MCF 10A (cell line): ENCODE measurements at regions not wholly inside any gene's neighbourhood (a gene's known extent, or its start where the extent isn't known, plus 50 kb on each side); places are given as distances from the start of the nearest gene placed in this dataset.

ENCODE experiments used
- BruUV-seq: library from RNA; stranded (reverse); fragments of 400-500 nt; replicated peaks from 2 replicates; lab custom pipeline; 2021; lab: Mats Ljungman, UMichigan
- CTCF ChIA-PET: fragments of 300-600 bp; sonication (Branson Sonifier 250); formaldehyde crosslinking; extraction: SDS; loops from one replicate; lab custom pipeline; 2021; ENCODE audit warnings: antibody characterized with exemption, inconsistent platforms; lab: Yijun Ruan, JAX
- POLR2A ChIA-PET: fragments of 300-600, 350-650 bp; sonication (Branson Sonifier 250); formaldehyde crosslinking; extraction: SDS; loops from one replicate; lab custom pipeline; 2020; ENCODE audit warnings: antibody characterized with exemption, inconsistent platforms; lab: Yijun Ruan, JAX
- DNase-seq: peaks from one replicate; pipeline ENCODE4 v3.0.0-alpha.2; 2018; ENCODE audit not compliant: unreplicated experiment
- H3K27ac Mint-ChIP-seq: one replicate; pipeline ENCODE4 v1.8.0; 2022; ENCODE audit warnings: mild to moderate bottlenecking, low read depth, mixed read lengths; ENCODE audit not compliant: unreplicated experiment
- H3K27me3 Mint-ChIP-seq: one replicate; pipeline ENCODE4 v1.8.0; 2022; ENCODE audit warnings: mixed read lengths; ENCODE audit not compliant: insufficient read depth, unreplicated experiment
- H3K36me3 Mint-ChIP-seq: one replicate; pipeline ENCODE4 v1.8.0; 2022; ENCODE audit warnings: mild to moderate bottlenecking, moderate library complexity, mixed read lengths; ENCODE audit not compliant: insufficient read depth, unreplicated experiment
- H3K4me1 Mint-ChIP-seq: one replicate; pipeline ENCODE4 v1.8.0; 2022; ENCODE audit warnings: mixed read lengths; ENCODE audit not compliant: insufficient read depth, unreplicated experiment
- H3K4me3 Mint-ChIP-seq: one replicate; pipeline ENCODE4 v1.8.0; 2022; ENCODE audit warnings: mild to moderate bottlenecking, moderate library complexity, mixed read lengths; ENCODE audit not compliant: unreplicated experiment
- H3K9me3 Mint-ChIP-seq: one replicate; pipeline ENCODE4 v1.8.0; 2022; ENCODE audit warnings: mixed read lengths; ENCODE audit not compliant: unreplicated experiment
- CTCF ChIP-seq: fragments of 200-600 bp; IDR thresholded peaks from one replicate; pipeline ENCODE4 v1.8.0; 2022; ENCODE audit warnings: antibody characterized with exemption, mild to moderate bottlenecking; ENCODE audit not compliant: unreplicated experiment
- intact Hi-C: fragments of 100-400 bp; cut with micrococcal nuclease; formaldehyde crosslinking; loops from 2 replicates; pipeline ENCODE4 v1.14.1; 2022

GRCh38 chr4:18636001-18636585 lies 614.5 kb upstream of the LCORL start:
- CTCF ChIA-PET = no interaction called here
- Mint-ChIP-seq H3K27ac (no peak overlapping the region), H3K36me3 (no peaks in the 10 kb centered on the region), H3K9me3 (no peaks in the 10 kb centered on the region), H3K4me1 (peaks cover 7% of the 10 kb centered on the region), H3K4me3 (no peak overlapping the region), H3K27me3 (no peaks in the 10 kb centered on the region)
- no peak for DNase-seq
- BruUV-seq = no TSS peak
- intact Hi-C loops = no loop called here
- TF ChIP-seq CTCF = no peak
- POLR2A ChIA-PET = interaction anchor here (0.7 kb wide), 1 partner anchor 220 kb away, joined by 3 read pairs; no protein-coding TSS in a partner anchor

- no peaks in the 10 kb centered on the region for H3K27me3 Mint-ChIP-seq
- DNase-seq = no peak
- TF ChIP-seq CTCF = no peak
- BruUV-seq = no TSS peak
- H3K4me1 Mint-ChIP-seq = peaks cover 7% of the 10 kb centered on the region
- ChIA-PET CTCF (interaction anchor here (0.9 kb wide), 1 partner anchor 41 kb away, joined by 3 read pairs; no protein-coding TSS in a partner anchor), POLR2A (no interaction called here)
- no peak overlapping the region for H3K27ac Mint-ChIP-seq
- intact Hi-C loops = no loop called here
- H3K9me3 Mint-ChIP-seq = no peaks in the 10 kb centered on the region
- H3K4me3 Mint-ChIP-seq = no peak overlapping the region
- no peaks in the 10 kb centered on the region for H3K36me3 Mint-ChIP-seq
Measured at GRCh38 chr4:18635531-18635930, 614.0 kb upstream of the LCORL start.

GRCh38 chr4:18631586-18631985 lies 610.0 kb upstream of the LCORL start:
- ChIA-PET CTCF (interaction anchor here (0.7 kb wide), 1 partner anchor 807 kb away, joined by 3 read pairs; no protein-coding TSS in a partner anchor), POLR2A (no interaction called here)
- Mint-ChIP-seq H3K4me1 (no peaks in the 10 kb centered on the region), H3K27me3 (no peaks in the 10 kb centered on the region), H3K36me3 (no peaks in the 10 kb centered on the region), H3K9me3 (no peaks in the 10 kb centered on the region), H3K27ac (no peak overlapping the region), H3K4me3 (no peak overlapping the region)
- intact Hi-C loops = no loop called here
- BruUV-seq = no TSS peak
- no peak for TF ChIP-seq CTCF
- no peak for DNase-seq

GRCh38 chr4:18630218-18631110 lies 608.9 kb upstream of the LCORL start:
- ChIA-PET CTCF (interaction anchor here (1.1 kb wide), 1 partner anchor 813 kb away, joined by 3 read pairs; no protein-coding TSS in a partner anchor), POLR2A (interaction anchor here (0.6 kb wide), 1 partner anchor 993 kb away, joined by 3 read pairs; no protein-coding TSS in a partner anchor)
- Mint-ChIP-seq H3K36me3 (no peaks in the 10 kb centered on the region), H3K9me3 (no peaks in the 10 kb centered on the region), H3K4me1 (no peaks in the 10 kb centered on the region), H3K27ac (no peak overlapping the region), H3K4me3 (no peak overlapping the region), H3K27me3 (no peaks in the 10 kb centered on the region)
- BruUV-seq = no TSS peak
- no peak for DNase-seq
- intact Hi-C loops = no loop called here
- no peak for TF ChIP-seq CTCF
